Suprapubic skin (tissue), 3 donors: ENCODE measurements at regions not wholly inside any gene's neighbourhood (a gene's known extent, or its start where the extent isn't known, plus 50 kb on each side); places are given as distances from the start of the nearest gene placed in this dataset.

ENCODE experiments used
- POLR2A ChIP-seq, 2 donors: fragments of 450-650 bp; IDR thresholded peaks; one replicate each; pipeline ENCODE4 v1.6.1; 2017; ENCODE audit warnings: antibody characterized with exemption in 2 of 2, mild to moderate bottlenecking in 2 of 2, moderate library complexity in 2 of 2
- TF ChIP-seq, protein P1 (sequence below), 2 donors: fragments of 200-600 bp in 1 of 2; fragments of 450-650 bp in 1 of 2; sonication (generic) in 1 of 2; IDR thresholded peaks; one replicate each; pipeline ENCODE4 v1.5.1; 2016 to 2019; ENCODE audit warnings: antibody characterized with exemption in 2 of 2, mild to moderate bottlenecking in 1 of 2, moderate library complexity in 1 of 2

DNA sequence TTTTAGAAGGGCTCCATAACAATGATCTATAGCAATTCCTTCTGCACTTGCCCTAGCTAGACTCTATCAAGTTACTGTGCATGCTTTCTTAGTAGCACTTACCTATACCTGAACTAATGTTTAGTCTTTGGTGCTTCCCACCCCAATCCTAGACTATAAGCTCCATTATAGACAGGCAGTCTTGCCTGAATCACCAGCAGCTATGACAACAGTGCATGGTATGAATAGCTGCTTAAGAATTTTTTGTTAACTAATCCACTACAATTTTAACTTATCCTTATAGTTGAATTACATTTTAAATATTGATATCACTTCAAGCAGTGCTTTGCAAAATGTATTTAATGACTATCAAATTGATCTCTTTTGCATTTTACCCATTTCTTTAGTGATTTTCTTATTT, 164.3 kb downstream of the RPS12 start:
- TF ChIP-seq, protein P1, sequence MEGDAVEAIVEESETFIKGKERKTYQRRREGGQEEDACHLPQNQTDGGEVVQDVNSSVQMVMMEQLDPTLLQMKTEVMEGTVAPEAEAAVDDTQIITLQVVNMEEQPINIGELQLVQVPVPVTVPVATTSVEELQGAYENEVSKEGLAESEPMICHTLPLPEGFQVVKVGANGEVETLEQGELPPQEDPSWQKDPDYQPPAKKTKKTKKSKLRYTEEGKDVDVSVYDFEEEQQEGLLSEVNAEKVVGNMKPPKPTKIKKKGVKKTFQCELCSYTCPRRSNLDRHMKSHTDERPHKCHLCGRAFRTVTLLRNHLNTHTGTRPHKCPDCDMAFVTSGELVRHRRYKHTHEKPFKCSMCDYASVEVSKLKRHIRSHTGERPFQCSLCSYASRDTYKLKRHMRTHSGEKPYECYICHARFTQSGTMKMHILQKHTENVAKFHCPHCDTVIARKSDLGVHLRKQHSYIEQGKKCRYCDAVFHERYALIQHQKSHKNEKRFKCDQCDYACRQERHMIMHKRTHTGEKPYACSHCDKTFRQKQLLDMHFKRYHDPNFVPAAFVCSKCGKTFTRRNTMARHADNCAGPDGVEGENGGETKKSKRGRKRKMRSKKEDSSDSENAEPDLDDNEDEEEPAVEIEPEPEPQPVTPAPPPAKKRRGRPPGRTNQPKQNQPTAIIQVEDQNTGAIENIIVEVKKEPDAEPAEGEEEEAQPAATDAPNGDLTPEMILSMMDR (IDR thresholded peaks at IDR 0.05) = no peak
- TF ChIP-seq POLR2A (IDR thresholded peaks at IDR 0.05) = no peak
